Thyroid gland (tissue), 4 donors: ENCODE measurements at regions not wholly inside any gene's neighbourhood (a gene's known extent, or its start where the extent isn't known, plus 50 kb on each side); places are given as distances from the start of the nearest gene placed in this dataset.

Source experiments
- DNase-seq, 2 donors: peaks; one replicate each; pipeline ENCODE4 v3.0.0-alpha.2; 2019
- H3K27ac ChIP-seq, 3 donors: fragments of 200-600 bp; sonication (generic); 1 replicate in 2 of 3; 2 replicates in 1 of 3; pipeline ENCODE4 v1.5.1; 2016 to 2019; ENCODE audit warnings: mild to moderate bottlenecking in 1 of 3, moderate library complexity in 1 of 3
- H3K27me3 ChIP-seq: fragments of 200-600 bp; sonication (generic); one replicate; pipeline ENCODE4 v1.5.1; 2019
- H3K36me3 ChIP-seq, 2 donors: fragments of 200-600 bp; sonication (generic); one replicate each; pipeline ENCODE4 v1.5.1; 2016 to 2019
- H3K4me1 ChIP-seq, 2 donors: fragments of 200-600 bp; sonication (generic); one replicate each; pipeline ENCODE4 v1.5.1; 2017 to 2019
- H3K4me3 ChIP-seq, 3 donors: fragments of 200-600 bp; sonication (generic); replicated peaks in 1 of 3; 1 replicate in 2 of 3; 2 replicates in 1 of 3; pipeline ENCODE4 v1.5.1; 2016; ENCODE audit warnings: mild to moderate bottlenecking in 1 of 3
- H3K9me3 ChIP-seq: fragments of 200-600 bp; sonication (generic); one replicate; pipeline ENCODE4 v1.5.1; 2017
- POLR2A ChIP-seq, 2 donors: fragments of 450-650 bp; IDR thresholded peaks; one replicate each; pipeline ENCODE4 v1.6.1; 2017; ENCODE audit warnings: antibody characterized with exemption in 2 of 2, mild to moderate bottlenecking in 2 of 2, moderate library complexity in 1 of 2
- WGBS, 2 donors: methylation state at CpG; one replicate each; pipeline ENCODE4 v1.1.5; 2017; 5-methylcytosine and 5-hydroxymethylcytosine counted together
- intact Hi-C: fragments of 100-400 bp; cut with DNase I; formaldehyde crosslinking; loops from one replicate; pipeline ENCODE4 v1.15.1; 2023
- TF ChIP-seq, protein P1 (sequence below), 6 experiments: fragments of 200-600 bp in 3 of 6; fragments of 450-650 bp in 3 of 6; sonication (generic) in 3 of 6; IDR thresholded peaks; one replicate each; pipeline ENCODE4 v1.5.1; 2016 to 2019; ENCODE audit warnings: antibody characterized with exemption in 6 of 6, mild to moderate bottlenecking in 2 of 6, inconsistent platforms in 1 of 6, moderate library complexity in 1 of 6

DNA sequence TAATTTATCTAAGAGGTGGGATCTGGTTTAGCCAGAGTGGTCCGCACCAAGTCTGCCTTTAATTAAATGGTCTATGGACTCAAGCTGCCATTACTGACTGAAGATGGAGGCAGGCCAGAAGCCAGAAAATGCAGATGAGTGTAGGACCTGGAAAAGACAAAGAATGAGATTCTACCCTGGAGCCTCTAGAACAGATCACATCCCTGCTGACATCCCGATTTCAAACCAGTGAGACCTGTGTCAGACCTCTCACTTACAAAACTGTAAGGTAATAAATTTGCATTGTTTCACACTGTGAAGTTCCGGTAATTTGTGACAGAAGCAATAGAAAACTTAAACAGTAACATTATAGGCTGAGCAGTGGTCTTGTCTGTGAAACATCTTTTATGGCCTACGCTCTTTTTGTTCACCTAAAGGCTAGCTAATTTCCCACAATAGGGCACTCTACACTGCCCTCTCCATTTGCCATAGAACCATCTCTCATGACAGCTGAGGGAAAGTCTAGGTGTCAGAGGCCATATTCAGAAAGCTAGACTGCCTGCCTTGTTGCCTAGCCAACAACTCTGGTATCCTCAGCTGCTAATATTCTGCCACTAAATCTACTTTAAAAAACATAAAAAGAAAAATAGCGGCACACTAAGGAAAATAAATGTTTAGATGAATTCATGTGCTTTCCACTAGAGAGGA is 1396.2 kb upstream of the PIK3C3 start:
- Histone ChIP-seq H3K36me3 (no peaks in the 10 kb centered on the region), H3K4me3 (no peak overlapping the region), H3K27me3 (no peaks in the 10 kb centered on the region), H3K9me3 (no peaks in the 10 kb centered on the region), H3K27ac (no peak overlapping the region), H3K4me1 (no peaks in the 10 kb centered on the region)
- no peak for TF ChIP-seq POLR2A (IDR thresholded peaks at IDR 0.05)
- TF ChIP-seq, protein P1, sequence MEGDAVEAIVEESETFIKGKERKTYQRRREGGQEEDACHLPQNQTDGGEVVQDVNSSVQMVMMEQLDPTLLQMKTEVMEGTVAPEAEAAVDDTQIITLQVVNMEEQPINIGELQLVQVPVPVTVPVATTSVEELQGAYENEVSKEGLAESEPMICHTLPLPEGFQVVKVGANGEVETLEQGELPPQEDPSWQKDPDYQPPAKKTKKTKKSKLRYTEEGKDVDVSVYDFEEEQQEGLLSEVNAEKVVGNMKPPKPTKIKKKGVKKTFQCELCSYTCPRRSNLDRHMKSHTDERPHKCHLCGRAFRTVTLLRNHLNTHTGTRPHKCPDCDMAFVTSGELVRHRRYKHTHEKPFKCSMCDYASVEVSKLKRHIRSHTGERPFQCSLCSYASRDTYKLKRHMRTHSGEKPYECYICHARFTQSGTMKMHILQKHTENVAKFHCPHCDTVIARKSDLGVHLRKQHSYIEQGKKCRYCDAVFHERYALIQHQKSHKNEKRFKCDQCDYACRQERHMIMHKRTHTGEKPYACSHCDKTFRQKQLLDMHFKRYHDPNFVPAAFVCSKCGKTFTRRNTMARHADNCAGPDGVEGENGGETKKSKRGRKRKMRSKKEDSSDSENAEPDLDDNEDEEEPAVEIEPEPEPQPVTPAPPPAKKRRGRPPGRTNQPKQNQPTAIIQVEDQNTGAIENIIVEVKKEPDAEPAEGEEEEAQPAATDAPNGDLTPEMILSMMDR (IDR thresholded peaks at IDR 0.05), result no peak
- intact Hi-C loops, result no loop called here
- no peak for DNase-seq
- WGBS, 2 donors, result 95 to 96% methylated on average over 5 of the region's 5 CpGs

DNA sequence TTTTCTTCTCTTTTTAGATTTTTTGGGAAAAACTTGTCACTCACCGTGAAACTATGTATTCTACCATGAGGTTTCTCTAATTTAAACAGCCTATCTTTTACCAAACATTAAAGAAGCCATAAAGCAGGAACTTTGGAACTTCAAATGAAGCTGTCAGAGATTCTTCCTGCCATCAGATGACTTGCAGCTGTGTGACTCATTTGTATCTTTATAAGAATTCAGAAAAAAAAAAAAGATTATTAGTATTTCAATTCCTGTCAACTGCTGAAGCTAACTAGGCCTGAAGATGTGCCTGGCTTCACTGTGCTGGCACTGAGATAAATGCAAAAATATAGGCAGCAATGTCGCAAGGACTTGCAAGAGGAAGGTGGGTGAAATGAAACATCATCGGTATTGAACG is 1399.1 kb upstream of the PIK3C3 start:
- TF ChIP-seq POLR2A (IDR thresholded peaks at IDR 0.05), result no peak
- TF ChIP-seq, protein P1 (IDR thresholded peaks at IDR 0.05), result no peak
- no peaks in the 10 kb centered on the region for H3K9me3 ChIP-seq
- H3K36me3 ChIP-seq, result no peaks in the 10 kb centered on the region
- no peak overlapping the region for H3K27ac ChIP-seq
- 93 to 94% methylated on average over 4 of the region's 4 CpGs for WGBS, 2 donors
- no peaks in the 10 kb centered on the region for H3K4me1 ChIP-seq
- no peak for DNase-seq
- H3K27me3 ChIP-seq, result no peaks in the 10 kb centered on the region
- no peak overlapping the region for H3K4me3 ChIP-seq
- intact Hi-C loops, result no loop called here

DNA sequence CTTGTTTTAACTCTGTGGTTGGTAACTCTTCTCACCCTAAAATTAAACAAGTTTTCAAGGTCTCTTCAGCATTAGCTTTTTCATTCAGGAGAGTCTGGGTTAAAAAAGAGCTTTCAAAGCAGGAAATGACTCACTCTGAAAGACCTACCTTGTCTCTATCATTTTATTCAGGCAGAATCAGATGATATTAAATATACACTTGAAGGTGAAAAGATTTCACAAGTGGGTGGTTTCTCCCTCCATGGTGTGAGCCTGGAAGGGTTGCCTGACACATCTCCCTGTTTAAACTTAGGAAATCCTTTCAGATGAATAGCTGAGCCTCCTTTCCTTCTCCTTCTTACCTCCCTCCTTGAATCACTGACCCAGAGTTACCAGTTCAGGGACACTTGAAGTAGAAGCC is 1402.0 kb upstream of the PIK3C3 start:
- H3K27me3 ChIP-seq, result no peaks in the 10 kb centered on the region
- no peaks in the 10 kb centered on the region for H3K36me3 ChIP-seq
- no peak for TF ChIP-seq POLR2A (IDR thresholded peaks at IDR 0.05)
- TF ChIP-seq, protein P1 (IDR thresholded peaks at IDR 0.05), result no peak
- intact Hi-C loops, result no loop called here
- DNase-seq, result no peak
- H3K4me3 ChIP-seq, result no peak overlapping the region
- no peaks in the 10 kb centered on the region for H3K4me1 ChIP-seq
- no peaks in the 10 kb centered on the region for H3K9me3 ChIP-seq
- H3K27ac ChIP-seq, result no peak overlapping the region

DNA sequence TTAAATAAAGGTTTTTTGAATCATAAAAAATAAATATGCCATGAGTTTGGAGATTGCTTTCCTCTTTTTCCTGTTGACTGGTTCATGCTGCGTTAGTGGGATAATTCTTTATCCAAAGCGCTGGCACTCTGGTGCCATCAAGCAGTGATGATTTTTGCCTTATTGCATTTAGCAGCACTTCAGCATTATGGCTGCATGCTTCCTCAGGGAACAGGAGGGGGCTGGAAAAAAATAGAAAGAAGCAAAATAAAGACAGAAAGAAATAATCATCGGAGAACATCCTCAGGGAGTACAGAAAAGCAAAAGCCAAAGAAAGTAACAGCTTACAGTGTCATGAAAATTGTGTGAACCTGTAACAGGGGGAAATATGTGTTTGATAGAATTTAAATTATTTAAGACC is 1408.2 kb upstream of the PIK3C3 start:
- intact Hi-C loops, result no loop called here
- Histone ChIP-seq H3K9me3 (no peaks in the 10 kb centered on the region), H3K36me3 (no peaks in the 10 kb centered on the region), H3K27me3 (no peaks in the 10 kb centered on the region), H3K27ac (no peak overlapping the region), H3K4me3 (no peak overlapping the region), H3K4me1 (no peaks in the 10 kb centered on the region)
- WGBS, 2 donors, result 88 to 89% methylated on average over 3 of the region's 3 CpGs
- no peak for TF ChIP-seq POLR2A (IDR thresholded peaks at IDR 0.05)
- TF ChIP-seq, protein P1 (IDR thresholded peaks at IDR 0.05), result no peak
- no peak for DNase-seq

DNA sequence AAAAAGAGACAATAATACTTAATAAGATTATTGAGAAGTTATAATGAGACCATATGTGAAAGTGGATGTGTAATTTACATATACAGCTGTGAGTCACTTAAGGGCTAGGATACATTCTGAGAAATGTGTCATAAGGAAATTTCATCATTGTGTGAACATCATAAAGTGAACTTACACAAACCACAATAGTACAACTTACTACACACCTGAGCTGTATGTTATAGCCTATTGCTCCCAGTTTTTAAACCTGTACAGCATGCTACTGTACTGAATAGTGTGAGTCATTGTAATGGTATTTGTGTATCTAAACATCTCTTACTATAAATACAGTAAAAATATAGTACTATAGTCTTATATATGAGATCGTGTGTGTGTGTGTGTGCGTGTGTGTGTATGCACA is 1420.3 kb upstream of the PIK3C3 start:
- H3K36me3 ChIP-seq, result no peaks in the 10 kb centered on the region
- no peaks in the 10 kb centered on the region for H3K9me3 ChIP-seq
- DNase-seq, result no peak
- no peak overlapping the region for H3K27ac ChIP-seq
- H3K4me3 ChIP-seq, result no peak overlapping the region
- 82 to 95% methylated on average over 2 of the region's 2 CpGs for WGBS, 2 donors
- intact Hi-C loops, result no loop called here
- no peaks in the 10 kb centered on the region for H3K4me1 ChIP-seq
- no peak for TF ChIP-seq POLR2A (IDR thresholded peaks at IDR 0.05)
- TF ChIP-seq, protein P1 (IDR thresholded peaks at IDR 0.05), result no peak
- no peaks in the 10 kb centered on the region for H3K27me3 ChIP-seq
